ENCODE measurements at regions not wholly inside any gene's neighbourhood (a gene's known extent, or its start where the extent isn't known, plus 50 kb on each side); places are given as distances from the start of the nearest gene placed in this dataset.

GRCh38 chr22:48785792-48786678 is 1041.6 kb downstream of the BRD1 start:
- no peak for DNase-seq

GRCh38 chr22:48784701-48785503 is 1042.8 kb downstream of the BRD1 start:
- DNase-seq = no peak

GRCh38 chr22:48783821-48784266 is 1043.8 kb downstream of the BRD1 start:
- no peak for DNase-seq

GRCh38 chr22:48782811-48783511 is 1044.7 kb downstream of the BRD1 start:
- DNase-seq = no peak

GRCh38 chr22:48782326-48782725 is 1045.3 kb downstream of the BRD1 start:
- no peak for DNase-seq

- no peak for DNase-seq
Measured at GRCh38 chr22:48781868-48782267, 1045.8 kb downstream of the BRD1 start.

GRCh38 chr22:48781391-48781790 is 1046.3 kb downstream of the BRD1 start:
- no peak for DNase-seq

GRCh38 chr22:48780597-48781277 is 1046.9 kb downstream of the BRD1 start:
- no peak for DNase-seq

GRCh38 chr22:48779661-48780596 is 1047.7 kb downstream of the BRD1 start:
- no peak for DNase-seq

GRCh38 chr22:48779211-48779643 is 1048.4 kb downstream of the BRD1 start:
- DNase-seq = no peak

GRCh38 chr22:48778308-48779195 is 1049.1 kb downstream of the BRD1 start:
- no peak for DNase-seq

GRCh38 chr22:48772286-48772907 is 1055.3 kb downstream of the BRD1 start:
- DNase-seq = no peak

GRCh38 chr22:48765595-48765994 is 1062.1 kb downstream of the BRD1 start:
- DNase-seq = no peak

- DNase-seq = no peak
Measured at GRCh38 chr22:48761546-48761945, 1066.1 kb downstream of the BRD1 start.

- no peak for DNase-seq
Measured at GRCh38 chr22:48760481-48761390, 1066.9 kb downstream of the BRD1 start.

GRCh38 chr22:48758881-48759875 is 1068.5 kb downstream of the BRD1 start:
- no peak for DNase-seq

- no peak for DNase-seq
Measured at GRCh38 chr22:48757985-48758561, 1069.6 kb downstream of the BRD1 start.

Measured in activated T-cell treated with anti-CD3 and anti-CD28 coated beads, Interleukin-2, amount 50 U/mL, for 48 hours (primary cell).